ENCODE measurements at regions not wholly inside any gene's neighbourhood (a gene's known extent, or its start where the extent isn't known, plus 50 kb on each side); places are given as distances from the start of the nearest gene placed in this dataset.

DNA sequence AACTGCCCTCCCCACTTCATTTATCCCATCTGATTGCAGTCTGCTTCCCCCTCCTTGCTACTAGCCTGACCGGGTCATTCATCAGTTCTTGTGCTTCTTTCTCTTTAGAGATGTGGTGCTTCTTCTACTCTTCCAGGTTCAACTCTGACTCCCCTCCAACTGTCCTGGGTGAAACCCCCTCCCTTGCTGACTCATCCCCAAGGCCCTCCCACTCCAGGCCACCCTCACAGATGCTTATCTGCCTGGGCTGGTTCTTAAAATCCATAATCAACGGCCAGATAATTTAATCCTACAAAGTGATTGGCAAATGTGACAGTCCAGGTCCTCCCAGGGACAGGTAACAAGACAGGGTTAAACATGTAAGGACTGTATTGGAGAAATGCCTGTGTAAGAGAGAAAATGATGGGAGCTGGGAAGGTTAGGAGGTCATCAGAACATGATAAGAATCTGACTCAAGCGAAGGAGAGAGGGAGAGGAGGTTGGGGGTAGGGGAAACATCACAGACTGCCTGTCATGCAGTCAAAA lies 182.8 kb upstream of the C1QTNF7 start:
- intact Hi-C loops (cut with micrococcal nuclease; ENCODE audit: unreplicated experiment) = no loop called here
- no peaks in the 10 kb centered on the region for H3K27me3 ChIP-seq (replicated peaks; ENCODE audit: insufficient read depth, low read depth, low read length, poor library complexity)
- ChIA-PET CTCF (no interaction called here), POLR2A (ENCODE audit: low non-redundant PET) (no interaction called here)
- H3K27ac ChIP-seq (ENCODE audit: low read depth, low read length, poor library complexity, severe bottlenecking) = no peak overlapping the region
- H3K9me3 ChIP-seq (ENCODE audit: low read depth, low read length, poor library complexity, severe bottlenecking) = no peaks in the 10 kb centered on the region
- DNase-seq (ENCODE audit: low spot score) = no peak
- H3K4me3 ChIP-seq (ENCODE audit: low read depth, low read length, poor library complexity, severe bottlenecking) = no peak overlapping the region
- peaks cover 3% of the 10 kb centered on the region for H3K4me1 ChIP-seq (ENCODE audit: insufficient read depth, low read length, poor library complexity, severe bottlenecking)
- no TSS peak for BruUV-seq (replicated peaks)
- no peak for TF ChIP-seq CTCF (conservative IDR thresholded peaks at IDR 0.05; ENCODE audit: low read depth, low read length)
- TF ChIP-seq EZH2 (IDR thresholded peaks at IDR 0.05; ENCODE audit: borderline replicate concordance, low read depth, low read length, poor library complexity, severe bottlenecking) = no peak
- H3K36me3 ChIP-seq (ENCODE audit: insufficient read depth, low read length, poor library complexity, severe bottlenecking) = no peaks in the 10 kb centered on the region

- H3K4me1 ChIP-seq (ENCODE audit: insufficient read depth, low read length, poor library complexity, severe bottlenecking) = no peaks in the 10 kb centered on the region
- no peak overlapping the region for H3K4me3 ChIP-seq (ENCODE audit: low read depth, low read length, poor library complexity, severe bottlenecking)
- no peaks in the 10 kb centered on the region for H3K36me3 ChIP-seq (ENCODE audit: insufficient read depth, low read length, poor library complexity, severe bottlenecking)
- no peaks in the 10 kb centered on the region for H3K9me3 ChIP-seq (ENCODE audit: low read depth, low read length, poor library complexity, severe bottlenecking)
- no peak for DNase-seq (ENCODE audit: low spot score)
- intact Hi-C loops (cut with micrococcal nuclease; ENCODE audit: unreplicated experiment) = no loop called here
- no peaks in the 10 kb centered on the region for H3K27me3 ChIP-seq (replicated peaks; ENCODE audit: insufficient read depth, low read depth, low read length, poor library complexity)
- POLR2A ChIA-PET (ENCODE audit: low non-redundant PET) = no interaction called here
- H3K27ac ChIP-seq (ENCODE audit: low read depth, low read length, poor library complexity, severe bottlenecking) = no peak overlapping the region
- no TSS peak for BruUV-seq (replicated peaks)
- CTCF ChIA-PET = no interaction called here
- no peak for TF ChIP-seq CTCF (conservative IDR thresholded peaks at IDR 0.05; ENCODE audit: low read depth, low read length)
- no peak for TF ChIP-seq EZH2 (IDR thresholded peaks at IDR 0.05; ENCODE audit: borderline replicate concordance, low read depth, low read length, poor library complexity, severe bottlenecking)
Observed at GRCh38 chr4:15250021-15250441, 177.8 kb upstream of the C1QTNF7 start.

DNA sequence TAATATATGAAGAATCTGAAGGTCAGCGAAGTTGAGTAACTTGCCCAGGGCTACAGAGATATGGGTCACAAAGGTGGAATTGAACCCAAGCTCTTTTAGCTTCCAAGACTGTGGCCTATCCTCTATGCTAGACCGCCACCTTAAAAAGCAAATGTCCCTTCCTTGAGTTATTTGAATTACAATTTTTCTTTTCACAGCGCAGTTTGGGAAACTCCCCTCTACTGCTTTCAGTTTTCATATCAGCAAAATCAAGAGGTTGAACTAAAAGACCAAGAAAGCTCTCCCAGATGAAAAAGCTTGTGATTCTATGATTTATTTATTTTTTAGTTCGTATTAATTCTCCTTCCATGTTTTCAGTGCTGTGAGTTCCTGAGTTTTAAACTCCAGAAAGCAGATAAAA lies 174.5 kb upstream of the C1QTNF7 start:
- ChIA-PET CTCF (no interaction called here), POLR2A (ENCODE audit: low non-redundant PET) (no interaction called here)
- no peak for TF ChIP-seq CTCF (conservative IDR thresholded peaks at IDR 0.05; ENCODE audit: low read depth, low read length)
- TF ChIP-seq EZH2 (IDR thresholded peaks at IDR 0.05; ENCODE audit: borderline replicate concordance, low read depth, low read length, poor library complexity, severe bottlenecking) = no peak
- Histone ChIP-seq H3K27ac (ENCODE audit: low read depth, low read length, poor library complexity, severe bottlenecking) (no peak overlapping the region), H3K36me3 (ENCODE audit: insufficient read depth, low read length, poor library complexity, severe bottlenecking) (no peaks in the 10 kb centered on the region), H3K4me3 (ENCODE audit: low read depth, low read length, poor library complexity, severe bottlenecking) (no peak overlapping the region), H3K27me3 (replicated peaks; ENCODE audit: insufficient read depth, low read depth, low read length, poor library complexity) (no peaks in the 10 kb centered on the region), H3K4me1 (ENCODE audit: insufficient read depth, low read length, poor library complexity, severe bottlenecking) (no peaks in the 10 kb centered on the region), H3K9me3 (ENCODE audit: low read depth, low read length, poor library complexity, severe bottlenecking) (no peaks in the 10 kb centered on the region)
- BruUV-seq (replicated peaks) = no TSS peak
- intact Hi-C loops (cut with micrococcal nuclease; ENCODE audit: unreplicated experiment) = no loop called here
- DNase-seq (ENCODE audit: low spot score) = no peak

Measured in A673 (cell line).